ENCODE measurements at regions not wholly inside any gene's neighbourhood (a gene's known extent, or its start where the extent isn't known, plus 50 kb on each side); places are given as distances from the start of the nearest gene placed in this dataset.
"Not testable (repeated sequence)": the region's sequence is repeated elsewhere in the genome, so short reads cannot be mapped to it uniquely, and the experiment has no call there.

DNA sequence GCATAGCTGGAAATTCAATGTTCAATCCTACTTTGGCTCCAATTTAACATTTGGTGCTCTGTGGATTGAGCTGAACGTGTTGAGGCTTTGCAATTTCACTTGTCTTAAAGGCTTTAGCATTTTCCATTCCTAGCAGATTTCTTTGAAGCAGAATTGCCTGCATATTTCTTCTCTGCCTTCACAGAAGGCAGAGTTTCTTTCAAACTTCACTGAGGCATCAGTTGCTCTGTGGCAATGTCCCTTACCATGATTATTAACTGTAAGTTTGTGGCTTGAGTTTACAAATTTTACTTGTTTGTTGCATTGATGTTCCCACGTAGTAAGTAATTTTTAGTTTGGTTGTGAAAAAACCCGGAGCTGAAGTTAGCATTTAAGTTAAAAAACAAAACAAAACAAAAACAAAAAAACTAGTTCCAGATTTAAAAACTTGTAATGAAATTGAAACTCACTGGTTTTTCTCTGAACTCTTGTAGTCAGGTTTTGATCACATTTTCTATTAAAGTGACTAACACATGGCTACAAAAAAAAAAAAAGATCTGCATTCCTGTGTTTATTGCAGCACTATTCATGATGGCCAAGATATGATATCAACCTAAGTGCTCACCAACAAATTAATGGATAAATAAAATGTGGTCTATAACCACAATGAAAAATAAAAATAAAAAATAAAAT, 55.2 kb upstream of the UXS1 start:
- not testable (repeated sequence) for DNase-seq

DNA sequence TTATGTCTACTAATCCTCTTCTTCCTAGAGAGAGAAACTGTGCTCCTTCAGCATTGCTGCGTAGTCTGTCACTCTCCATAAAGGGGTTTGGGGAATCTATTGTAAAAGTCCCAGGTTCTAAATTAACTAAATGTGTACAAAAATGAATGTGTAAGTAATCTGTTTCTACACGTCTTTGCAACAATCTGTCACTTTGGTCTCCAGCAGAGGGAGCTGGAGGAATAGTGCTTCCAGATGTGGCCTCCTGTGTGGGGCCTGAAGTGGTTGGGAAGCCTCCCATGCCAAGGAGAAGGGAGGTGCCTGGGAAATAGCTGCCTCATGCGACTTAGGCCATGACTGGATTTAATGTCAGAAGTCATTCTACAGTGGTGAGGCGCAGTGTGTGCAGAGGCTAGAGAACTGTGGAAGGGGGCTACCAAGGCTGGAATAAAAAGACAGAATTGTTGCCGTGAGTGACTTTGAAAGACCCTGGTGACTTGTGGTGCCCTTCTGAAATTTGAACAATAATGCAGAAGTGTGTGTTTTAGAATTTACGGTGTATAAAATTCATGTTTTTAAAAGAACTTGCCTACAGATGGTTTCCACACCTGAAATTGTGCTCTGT, 54.5 kb upstream of the UXS1 start:
- DNase-seq, result not testable (repeated sequence)
